ENCODE measurements at regions not wholly inside any gene's neighbourhood (a gene's known extent, or its start where the extent isn't known, plus 50 kb on each side); places are given as distances from the start of the nearest gene placed in this dataset.

- intact Hi-C loops (cut with DNase I; ENCODE audit: low total_unique reads): no loop called here
- no peak overlapping the region for H3K4me3 ChIP-seq (ENCODE audit: low read depth, poor library complexity, severe bottlenecking)
- DNase-seq (ENCODE audit: low spot score in 2 of 2): no peak
- 86 to 89% methylated on average over 3 of the region's 3 CpGs for WGBS, 2 donors
- TF ChIP-seq POLR2A (IDR thresholded peaks at IDR 0.05): no peak
- no peak for TF ChIP-seq CTCF (IDR thresholded peaks at IDR 0.05)
Measured at GRCh38 chr20:11660673-11661072, 257.0 kb upstream of the BTBD3 start.

- WGBS, 2 donors: 79 to 82% methylated on average over 1 of the region's 1 CpG
- no peak overlapping the region for H3K4me3 ChIP-seq (ENCODE audit: low read depth, poor library complexity, severe bottlenecking)
- DNase-seq (ENCODE audit: low spot score in 2 of 2): no peak
- TF ChIP-seq CTCF (IDR thresholded peaks at IDR 0.05) (no peak), POLR2A (IDR thresholded peaks at IDR 0.05) (no peak)
- intact Hi-C loops (cut with DNase I; ENCODE audit: low total_unique reads): no loop called here
Measured at GRCh38 chr20:11671015-11671511, 246.6 kb upstream of the BTBD3 start.

- no peak for DNase-seq (ENCODE audit: low spot score in 2 of 2)
- 89 to 94% methylated on average over 7 of the region's 7 CpGs for WGBS, 2 donors
- intact Hi-C loops (cut with DNase I; ENCODE audit: low total_unique reads): no loop called here
- H3K4me3 ChIP-seq (ENCODE audit: low read depth, poor library complexity, severe bottlenecking): no peak overlapping the region
- TF ChIP-seq CTCF (IDR thresholded peaks at IDR 0.05) (no peak), POLR2A (IDR thresholded peaks at IDR 0.05) (no peak)
Measured at GRCh38 chr20:11672959-11673358, 244.7 kb upstream of the BTBD3 start.

GRCh38 chr20:11675920-11676629, 241.6 kb upstream of the BTBD3 start:
- TF ChIP-seq POLR2A (IDR thresholded peaks at IDR 0.05) (no peak), CTCF (IDR thresholded peaks at IDR 0.05) (no peak)
- no peak overlapping the region for H3K4me3 ChIP-seq (ENCODE audit: low read depth, poor library complexity, severe bottlenecking)
- DNase-seq (ENCODE audit: low spot score in 2 of 2): no peak
- intact Hi-C loops (cut with DNase I; ENCODE audit: low total_unique reads): no loop called here
- WGBS, 2 donors: 37 to 48% methylated on average over 13 of the region's 13 CpGs

- TF ChIP-seq CTCF (IDR thresholded peaks at IDR 0.05): peak in 1 of 3 donors; percentile 55
- no peak for TF ChIP-seq POLR2A (IDR thresholded peaks at IDR 0.05)
- intact Hi-C loops (cut with DNase I; ENCODE audit: low total_unique reads): no loop called here
- 39 to 61% methylated on average over 2 of the region's 2 CpGs for WGBS, 2 donors
- DNase-seq (ENCODE audit: low spot score in 2 of 2): no peak
- H3K4me3 ChIP-seq (ENCODE audit: low read depth, poor library complexity, severe bottlenecking): no peak overlapping the region
Measured at GRCh38 chr20:11676630-11677287, 240.9 kb upstream of the BTBD3 start.

All from lower leg skin (tissue), 4 donors.